Ascending aorta (tissue), 2 donors: ENCODE measurements at regions not wholly inside any gene's neighbourhood (a gene's known extent, or its start where the extent isn't known, plus 50 kb on each side); places are given as distances from the start of the nearest gene placed in this dataset.

ENCODE experiments used
- DNase-seq, 2 donors: peaks; one replicate each; pipeline ENCODE4 v3.0.0-alpha.2; 2019; ENCODE audit warnings: low spot score in 2 of 2
- H3K27ac ChIP-seq, 2 donors: fragments of 200-600 bp; sonication (generic); one replicate each; pipeline ENCODE4 v1.5.1; 2016 to 2017; ENCODE audit warnings: mild to moderate bottlenecking in 1 of 2
- H3K27me3 ChIP-seq: fragments of 200-600 bp; sonication (generic); one replicate; pipeline ENCODE4 v1.5.1; 2017
- H3K36me3 ChIP-seq, 2 donors: fragments of 200-600 bp; sonication (generic); one replicate each; pipeline ENCODE4 v1.5.1; 2016
- H3K4me1 ChIP-seq, 2 donors: fragments of 200-600 bp; sonication (generic); one replicate each; pipeline ENCODE4 v1.5.1; 2016 to 2017; ENCODE audit warnings: mild to moderate bottlenecking in 1 of 2
- H3K4me3 ChIP-seq, 2 donors: fragments of 200-600 bp; sonication (generic); one replicate each; pipeline ENCODE4 v1.5.1; 2016 to 2017; ENCODE audit warnings: mild to moderate bottlenecking in 1 of 2
- H3K9me3 ChIP-seq, 2 donors: fragments of 200-600 bp; sonication (generic); one replicate each; pipeline ENCODE4 v1.5.1; 2016
- intact Hi-C: fragments of 100-400 bp; cut with DNase I; formaldehyde crosslinking; loops from one replicate; pipeline ENCODE4 v1.15.1; 2023
- TF ChIP-seq, protein P1 (sequence below), 3 experiments: fragments of 200-600 bp in 2 of 3; fragments of 450-650 bp in 1 of 3; sonication (generic) in 2 of 3; IDR thresholded peaks; one replicate each; pipeline ENCODE4 v1.5.1; 2016 to 2019; ENCODE audit warnings: antibody characterized with exemption in 3 of 3, mild to moderate bottlenecking in 1 of 3, moderate library complexity in 1 of 3

DNA sequence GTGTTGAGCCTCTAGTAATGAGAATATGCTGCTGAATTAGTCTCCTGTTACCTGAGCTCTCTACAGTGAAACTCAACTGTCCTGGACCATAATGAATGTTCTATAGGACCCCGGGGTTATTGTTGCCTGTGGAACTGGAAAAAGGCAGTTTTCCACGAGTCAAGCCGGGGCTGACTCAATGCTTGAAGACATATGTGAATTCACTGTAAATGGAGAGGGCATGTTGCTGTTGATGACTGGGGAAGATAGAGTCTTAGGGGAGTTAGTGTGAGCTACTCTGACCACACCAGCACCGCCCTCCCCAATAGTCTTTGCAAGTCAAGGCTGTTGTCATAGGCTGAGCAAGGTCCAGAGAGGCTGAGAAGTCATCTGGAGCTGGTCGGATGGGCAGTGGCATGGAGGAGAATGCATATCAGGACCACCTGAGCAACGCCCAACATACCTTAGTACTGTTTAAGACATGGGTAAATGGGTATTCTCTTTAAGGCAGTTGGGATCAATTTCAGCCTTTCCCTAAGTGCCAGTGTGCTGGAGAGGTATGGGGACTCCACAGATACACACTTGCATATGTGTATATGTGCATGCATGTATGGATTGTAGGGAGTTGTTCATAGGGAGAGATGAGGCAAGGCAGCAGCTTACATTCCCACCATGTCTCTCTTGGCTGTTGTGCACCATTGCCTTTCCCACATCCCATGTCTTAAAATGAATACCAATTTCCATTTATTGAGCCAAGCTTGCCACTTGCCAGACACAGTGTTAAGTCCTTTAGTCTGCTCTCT is 230.1 kb upstream of the NAV2 start:
- intact Hi-C loops = no loop called here
- Histone ChIP-seq H3K27ac (no peak overlapping the region), H3K36me3 (no peaks in the 10 kb centered on the region), H3K4me1 (no peaks in the 10 kb centered on the region), H3K4me3 (no peak overlapping the region), H3K27me3 (no peaks in the 10 kb centered on the region), H3K9me3 (no peaks in the 10 kb centered on the region)
- no peak for DNase-seq
- TF ChIP-seq, protein P1, sequence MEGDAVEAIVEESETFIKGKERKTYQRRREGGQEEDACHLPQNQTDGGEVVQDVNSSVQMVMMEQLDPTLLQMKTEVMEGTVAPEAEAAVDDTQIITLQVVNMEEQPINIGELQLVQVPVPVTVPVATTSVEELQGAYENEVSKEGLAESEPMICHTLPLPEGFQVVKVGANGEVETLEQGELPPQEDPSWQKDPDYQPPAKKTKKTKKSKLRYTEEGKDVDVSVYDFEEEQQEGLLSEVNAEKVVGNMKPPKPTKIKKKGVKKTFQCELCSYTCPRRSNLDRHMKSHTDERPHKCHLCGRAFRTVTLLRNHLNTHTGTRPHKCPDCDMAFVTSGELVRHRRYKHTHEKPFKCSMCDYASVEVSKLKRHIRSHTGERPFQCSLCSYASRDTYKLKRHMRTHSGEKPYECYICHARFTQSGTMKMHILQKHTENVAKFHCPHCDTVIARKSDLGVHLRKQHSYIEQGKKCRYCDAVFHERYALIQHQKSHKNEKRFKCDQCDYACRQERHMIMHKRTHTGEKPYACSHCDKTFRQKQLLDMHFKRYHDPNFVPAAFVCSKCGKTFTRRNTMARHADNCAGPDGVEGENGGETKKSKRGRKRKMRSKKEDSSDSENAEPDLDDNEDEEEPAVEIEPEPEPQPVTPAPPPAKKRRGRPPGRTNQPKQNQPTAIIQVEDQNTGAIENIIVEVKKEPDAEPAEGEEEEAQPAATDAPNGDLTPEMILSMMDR (IDR thresholded peaks at IDR 0.05) = no peak

DNA sequence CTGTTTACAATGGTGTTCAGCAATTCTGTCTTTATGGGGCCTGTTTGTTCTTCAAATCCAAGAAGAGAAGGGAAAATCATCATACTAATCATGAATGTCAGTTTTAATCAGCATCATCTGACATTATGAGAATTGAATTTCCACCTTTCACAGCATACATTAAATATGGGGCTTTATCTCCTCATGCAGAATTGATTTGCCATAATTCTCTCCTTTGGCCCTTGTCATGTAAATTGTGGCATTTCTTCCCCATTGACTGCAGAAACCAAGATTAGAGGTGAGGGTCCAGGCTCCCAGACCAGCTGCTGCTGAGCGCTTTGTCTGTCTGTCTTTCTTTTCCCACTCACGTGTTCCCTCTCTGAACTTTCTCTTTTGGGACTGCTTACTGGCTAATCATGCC is 232.1 kb upstream of the NAV2 start:
- H3K9me3 ChIP-seq = no peaks in the 10 kb centered on the region
- no peaks in the 10 kb centered on the region for H3K27me3 ChIP-seq
- TF ChIP-seq, protein P1 (IDR thresholded peaks at IDR 0.05) = no peak
- H3K36me3 ChIP-seq = no peaks in the 10 kb centered on the region
- no peak for DNase-seq
- intact Hi-C loops = no loop called here
- no peaks in the 10 kb centered on the region for H3K4me1 ChIP-seq
- H3K27ac ChIP-seq = no peak overlapping the region
- H3K4me3 ChIP-seq = no peak overlapping the region

DNA sequence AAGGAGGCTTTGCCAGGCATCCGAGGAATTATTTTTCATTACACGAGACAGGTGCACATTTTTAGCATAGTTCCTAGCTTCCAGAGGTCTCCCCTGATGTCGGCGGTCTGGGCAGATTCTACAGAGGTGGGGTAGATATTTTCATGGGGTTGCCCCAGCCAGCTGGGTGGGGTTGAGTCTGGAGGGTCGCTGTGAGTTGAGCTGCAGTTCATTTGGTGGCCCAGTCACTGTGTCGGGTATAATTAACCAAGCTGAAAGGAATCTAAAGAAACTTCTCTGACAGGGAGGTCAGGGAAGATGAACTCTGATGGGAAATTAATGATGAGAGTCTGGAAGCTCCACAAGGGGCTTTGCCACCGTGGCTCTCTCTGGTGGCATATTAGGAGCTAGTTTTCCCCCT is 233.7 kb upstream of the NAV2 start:
- Histone ChIP-seq H3K4me3 (no peak overlapping the region), H3K4me1 (no peaks in the 10 kb centered on the region), H3K27ac (no peak overlapping the region), H3K9me3 (no peaks in the 10 kb centered on the region), H3K27me3 (no peaks in the 10 kb centered on the region), H3K36me3 (no peaks in the 10 kb centered on the region)
- TF ChIP-seq, protein P1 (IDR thresholded peaks at IDR 0.05) = no peak
- no peak for DNase-seq
- intact Hi-C loops = no loop called here

DNA sequence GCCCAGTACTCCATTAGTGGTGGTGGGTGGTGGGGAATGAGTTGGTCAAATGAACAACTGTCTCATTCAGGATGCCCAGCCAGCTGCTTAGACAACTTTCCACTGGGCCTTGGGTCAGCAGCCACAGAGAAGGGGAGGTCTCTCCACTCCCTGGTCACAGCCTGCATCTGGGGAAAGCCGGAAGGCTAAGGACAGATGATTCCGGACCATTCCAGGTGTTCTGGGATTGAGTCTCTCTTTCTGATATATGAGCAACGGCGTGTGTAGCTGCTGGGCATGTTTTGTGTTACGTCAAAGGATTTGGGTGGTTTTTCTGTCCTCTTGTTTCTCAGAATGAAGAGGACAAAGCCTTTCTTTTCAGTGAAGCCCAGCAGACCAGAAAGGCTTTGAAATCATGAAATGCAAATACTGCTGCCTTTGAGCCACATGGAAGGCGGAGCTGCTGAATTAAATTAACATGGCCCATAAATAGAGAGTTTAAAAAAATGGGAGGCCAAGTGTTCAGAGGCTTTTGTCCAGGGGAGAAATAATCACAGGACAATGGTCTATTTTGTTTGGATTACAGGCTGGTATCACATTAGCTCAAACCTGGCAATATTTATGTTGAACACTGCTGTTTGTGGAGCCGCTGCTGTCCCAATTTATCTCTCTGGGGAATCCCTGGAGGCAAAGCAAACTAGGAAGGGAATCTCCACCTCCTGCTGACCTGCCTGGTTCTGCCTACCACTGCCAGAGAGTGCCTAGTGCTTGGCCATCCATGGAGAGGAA is 234.4 kb upstream of the E2F8 start:
- Histone ChIP-seq H3K27ac (no peak overlapping the region), H3K27me3 (no peaks in the 10 kb centered on the region), H3K4me3 (no peak overlapping the region), H3K4me1 (no peaks in the 10 kb centered on the region), H3K36me3 (no peaks in the 10 kb centered on the region), H3K9me3 (no peaks in the 10 kb centered on the region)
- intact Hi-C loops = no loop called here
- no peak for DNase-seq
- TF ChIP-seq, protein P1 (IDR thresholded peaks at IDR 0.05) = no peak

DNA sequence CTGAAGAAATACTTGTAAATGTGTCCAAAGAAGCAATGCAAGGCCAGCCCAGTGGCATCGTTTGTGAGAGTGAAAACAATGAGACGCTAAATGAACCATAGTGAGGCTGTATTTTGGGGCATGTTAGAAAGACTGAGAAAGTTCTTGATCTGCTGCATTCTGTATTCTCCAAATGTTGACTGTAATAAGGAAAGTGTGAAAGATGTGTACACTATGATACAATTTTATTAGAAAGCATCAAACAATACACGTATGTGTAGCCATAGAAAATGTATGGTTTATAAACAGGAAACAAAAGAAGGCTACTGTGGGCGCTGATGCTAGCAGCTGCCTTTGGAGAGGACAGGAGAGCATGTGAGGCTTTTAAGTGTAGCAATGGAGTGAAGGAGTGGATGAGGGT is 233.5 kb upstream of the E2F8 start:
- Histone ChIP-seq H3K27me3 (no peaks in the 10 kb centered on the region), H3K9me3 (no peaks in the 10 kb centered on the region), H3K4me1 (no peaks in the 10 kb centered on the region), H3K36me3 (no peaks in the 10 kb centered on the region), H3K4me3 (no peak overlapping the region), H3K27ac (no peak overlapping the region)
- TF ChIP-seq, protein P1 (IDR thresholded peaks at IDR 0.05) = no peak
- intact Hi-C loops = no loop called here
- DNase-seq = no peak
